ENCODE measurements at regions not wholly inside any gene's neighbourhood (a gene's known extent, or its start where the extent isn't known, plus 50 kb on each side); places are given as distances from the start of the nearest gene placed in this dataset.
A peak's percentile ranks its signal among the peaks of the same experiment; 100 is the strongest.
"Not testable (repeated sequence)": the region's sequence is repeated elsewhere in the genome, so short reads cannot be mapped to it uniquely, and the experiment has no call there.

GRCh38 chr13:30816736-30817135 lies 81.4 kb downstream of the ALOX5AP start:
- no peak for DNase-seq

DNA sequence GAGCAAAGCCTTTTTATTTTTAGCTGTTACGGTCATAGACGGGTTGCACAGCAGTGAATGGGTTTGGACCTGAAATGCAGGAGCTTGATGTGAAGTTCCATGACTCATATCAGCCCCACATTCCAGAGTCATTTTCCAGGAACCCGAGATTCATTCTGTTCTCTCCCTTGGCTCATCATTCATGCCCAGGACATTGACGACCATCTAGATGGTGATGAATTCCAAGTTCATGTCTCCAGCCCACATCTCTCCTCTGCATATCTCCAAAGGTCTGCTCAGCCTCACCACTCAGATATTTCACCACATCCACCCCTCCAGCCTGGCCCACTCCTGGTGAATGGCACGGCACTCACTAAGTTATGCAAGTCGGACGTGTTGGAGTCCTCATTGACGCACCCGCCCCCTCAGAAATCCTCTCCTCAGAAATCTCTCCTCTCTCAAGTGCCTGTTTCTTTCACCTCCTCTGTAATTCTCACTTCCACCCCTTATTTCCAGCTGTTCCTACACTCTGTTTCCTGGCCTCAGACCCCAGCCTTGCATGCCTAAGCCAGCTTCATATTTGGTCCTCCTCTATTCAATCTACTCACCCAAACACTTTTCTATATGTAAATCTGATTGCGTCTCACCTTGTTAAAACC lies 83.1 kb downstream of the ALOX5AP start:
- no peak for DNase-seq

GRCh38 chr13:30819136-30819888 lies 84.0 kb downstream of the ALOX5AP start:
- no peak for DNase-seq

DNA sequence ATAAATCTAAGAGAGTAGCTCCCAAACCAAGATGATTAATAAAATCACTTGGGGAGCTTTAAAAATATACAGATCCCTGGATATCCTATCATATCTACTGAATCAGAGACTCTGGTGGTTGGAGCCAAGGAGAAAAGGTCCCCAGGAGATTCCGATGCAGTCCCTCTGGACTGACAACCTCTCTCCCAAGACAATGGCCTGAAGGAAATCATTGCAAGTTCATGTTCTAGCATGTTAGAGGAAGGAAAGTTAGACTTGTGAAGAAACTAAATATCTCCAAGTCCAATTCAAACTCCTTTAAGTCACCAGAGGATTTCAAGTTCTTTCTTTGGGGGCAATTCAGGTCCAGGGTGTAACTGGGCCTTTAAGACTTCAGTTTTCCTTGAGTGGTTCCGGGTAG lies 84.7 kb upstream of the MEDAG start:
- DNase-seq = no peak

GRCh38 chr13:30824651-30825050 lies 81.4 kb upstream of the MEDAG start:
- no peak for DNase-seq

GRCh38 chr13:30826911-30827577 lies 79.0 kb upstream of the MEDAG start:
- no peak for DNase-seq

DNA sequence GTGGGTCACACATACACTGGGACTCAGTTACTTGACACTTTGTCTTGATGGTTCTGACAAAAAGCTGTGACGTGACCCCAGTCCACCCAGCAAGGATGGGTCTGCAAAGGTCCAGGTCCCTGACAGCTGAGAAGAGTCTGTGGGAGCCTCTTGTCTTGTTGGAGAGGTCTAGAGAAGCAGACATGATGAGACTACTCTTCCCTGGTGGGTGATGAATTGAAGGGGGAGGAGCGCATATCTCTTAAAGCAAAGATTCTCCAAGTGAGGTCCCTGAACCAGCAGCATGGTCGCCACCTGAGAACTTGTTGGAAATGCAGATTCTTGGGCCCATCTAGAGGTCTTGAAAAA lies 78.5 kb upstream of the MEDAG start:
- DNase-seq = no peak

GRCh38 chr13:30829145-30829832 lies 76.8 kb upstream of the MEDAG start:
- no peak for DNase-seq

- no peak for DNase-seq
Measured at GRCh38 chr13:30829833-30830637, 76.0 kb upstream of the MEDAG start.

DNA sequence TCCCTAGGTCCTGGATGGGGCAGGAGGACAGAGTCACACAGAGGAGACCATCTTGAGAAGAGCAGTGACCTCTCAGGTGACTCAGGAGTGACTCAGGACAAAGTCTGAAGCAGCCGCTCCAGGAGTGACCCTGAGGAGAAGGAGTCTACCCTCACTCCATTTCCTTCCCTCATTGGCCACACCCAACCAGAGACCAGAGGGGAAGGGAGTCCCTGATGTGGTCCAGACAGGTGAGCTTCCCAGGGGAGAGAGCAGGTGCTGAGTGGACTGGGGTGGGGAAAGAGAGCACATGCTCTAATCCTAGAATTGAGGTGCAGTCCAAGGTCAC lies 75.5 kb upstream of the MEDAG start:
- DNase-seq = no peak

- DNase-seq = no peak
Measured at GRCh38 chr13:30831515-30831914, 74.6 kb upstream of the MEDAG start.

GRCh38 chr13:30832377-30832776 lies 73.7 kb upstream of the MEDAG start:
- DNase-seq = no peak

DNA sequence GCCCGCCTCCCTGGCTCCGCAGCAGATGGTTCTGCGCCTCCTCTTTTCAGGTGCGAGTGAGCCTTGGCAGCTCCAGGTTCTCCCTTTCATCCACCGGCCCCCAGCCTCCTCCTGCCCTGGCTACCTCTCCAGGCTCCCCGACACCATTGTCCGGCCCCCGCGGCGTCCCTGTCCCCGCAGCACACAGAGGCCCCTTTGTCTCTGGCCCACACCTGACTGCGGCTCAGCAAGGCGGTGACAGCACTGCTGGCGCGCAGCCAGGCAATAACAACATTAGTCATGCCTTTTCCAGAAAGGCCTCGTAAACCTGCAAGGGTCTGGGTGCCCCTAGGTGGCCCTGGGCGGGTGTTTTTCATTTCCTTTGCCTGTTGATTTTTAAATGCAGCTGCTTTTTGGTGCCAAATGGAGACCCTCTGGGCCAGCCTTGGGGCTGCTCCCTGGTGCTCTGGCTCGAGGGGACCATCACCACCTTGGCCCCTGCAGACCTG lies 73.2 kb upstream of the MEDAG start:
- DNase-seq = peak in 1 of 5 donors; percentile 47

- no peak for DNase-seq
Measured at GRCh38 chr13:30835442-30835841, 70.6 kb upstream of the MEDAG start.

- no peak for DNase-seq
Measured at GRCh38 chr13:30837227-30838159, 68.6 kb upstream of the MEDAG start.

DNA sequence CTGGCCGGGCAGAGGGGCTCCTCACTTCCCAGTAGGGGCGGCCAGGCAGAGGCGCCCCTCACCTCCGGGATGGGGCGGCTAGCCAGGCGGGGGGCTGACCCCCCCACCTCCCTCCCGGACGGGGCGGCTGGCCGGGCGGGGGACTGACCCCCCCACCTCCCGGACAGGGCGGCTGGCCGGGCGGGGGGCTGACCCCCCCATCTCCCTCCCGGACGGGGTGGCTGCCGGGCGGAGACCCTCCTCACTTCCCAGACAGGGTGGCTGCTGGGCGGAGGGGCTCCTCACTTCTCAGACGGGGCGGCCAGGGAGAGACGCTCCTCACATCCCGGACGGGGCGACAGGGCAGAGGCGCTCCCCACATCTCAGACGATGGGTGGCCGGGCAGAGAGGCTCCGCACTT lies 66.4 kb upstream of the MEDAG start:
- not testable (repeated sequence) for DNase-seq

DNA sequence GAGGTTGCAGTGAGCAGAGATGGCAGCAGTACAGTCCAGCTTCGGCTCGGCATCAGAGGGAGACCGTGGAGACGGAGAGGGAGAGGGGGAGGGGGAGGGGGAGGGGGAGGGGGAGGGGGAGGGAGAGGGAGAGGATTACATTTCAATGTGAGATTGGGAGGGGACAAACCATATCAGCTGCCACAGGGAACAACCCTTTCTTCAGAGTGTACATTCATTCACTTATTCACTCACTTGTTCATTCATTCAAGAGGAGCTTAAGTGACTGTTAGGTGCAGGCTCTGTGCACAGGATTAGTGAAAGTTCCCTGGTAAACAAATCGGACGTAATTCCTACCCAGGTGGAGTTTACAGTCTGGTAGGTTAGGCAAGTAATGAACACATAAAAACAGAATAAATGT lies 65.6 kb upstream of the MEDAG start:
- DNase-seq = no peak

GRCh38 chr13:30841154-30841553 lies 64.9 kb upstream of the MEDAG start:
- DNase-seq = no peak

DNA sequence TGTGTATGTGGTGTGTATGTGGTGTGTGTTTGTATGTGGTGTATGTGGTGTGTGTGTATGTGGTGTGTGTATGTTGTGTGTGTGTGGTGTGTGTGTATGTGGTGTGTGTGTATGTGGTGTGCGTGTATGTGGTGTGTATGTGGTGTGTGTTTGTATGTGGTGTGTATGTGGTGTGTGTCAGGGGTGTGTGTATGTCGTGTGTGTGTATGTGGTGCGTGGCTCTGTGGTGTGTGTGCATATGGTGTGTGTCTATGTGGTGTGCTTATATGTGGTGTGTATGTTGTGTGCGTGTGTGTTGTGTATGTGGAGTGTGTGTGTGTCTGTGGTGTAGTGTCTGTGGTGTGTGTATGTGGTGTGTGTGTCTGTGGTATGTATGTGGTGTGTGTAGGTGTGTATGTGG lies 62.5 kb upstream of the MEDAG start:
- DNase-seq = no peak

DNA sequence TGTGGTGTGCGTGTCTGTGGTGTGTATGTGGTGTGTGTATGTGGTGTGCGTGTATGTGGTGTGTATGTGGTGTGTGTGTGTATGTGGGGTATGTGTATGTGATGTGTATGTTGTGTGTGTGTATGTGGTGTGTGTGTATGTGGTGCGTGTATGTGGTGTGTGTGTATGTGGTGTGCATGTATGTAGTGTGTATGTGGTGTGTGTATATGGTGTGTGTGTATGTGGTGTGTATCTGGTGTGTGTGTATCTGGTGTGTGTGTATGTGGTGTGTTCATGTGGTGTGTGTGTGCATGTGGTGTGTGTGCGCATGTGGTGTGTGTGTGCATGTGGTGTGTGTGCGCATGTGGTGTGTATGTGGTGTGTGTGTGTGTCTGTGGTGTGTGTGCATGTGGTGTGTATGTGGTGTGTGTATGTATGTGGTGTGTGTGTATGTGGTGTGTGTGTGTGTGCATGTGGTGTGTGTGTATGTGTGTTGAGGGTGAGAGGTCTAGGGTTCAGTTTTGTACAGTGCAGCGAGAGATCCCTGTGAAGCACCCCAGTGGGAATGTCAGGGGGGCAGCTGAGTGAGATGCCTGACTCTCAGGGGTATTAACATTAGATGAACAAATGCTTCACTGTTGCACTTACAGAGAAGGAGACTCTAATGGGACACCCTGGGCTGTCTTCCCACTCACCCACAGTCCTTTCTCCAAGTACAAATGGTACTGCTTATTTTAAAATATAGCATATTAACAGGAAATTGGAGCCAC lies 61.3 kb upstream of the MEDAG start:
- no peak for DNase-seq

Data from T-helper 1 cell (primary cell).